Nucleus accumbens (tissue), 56 donors: ENCODE measurements at regions not wholly inside any gene's neighbourhood (a gene's known extent, or its start where the extent isn't known, plus 50 kb on each side); places are given as distances from the start of the nearest gene placed in this dataset.
"Not testable (repeated sequence)": the region's sequence is repeated elsewhere in the genome, so short reads cannot be mapped to it uniquely, and the experiment has no call there.

ENCODE experiments used
- DNase-seq, 56 donors: peaks; one replicate each; lab custom pipeline; 2025; lab: John Stamatoyannopoulos, UW

GRCh38 chr10:61063034-61063433 lies 119.0 kb upstream of the RHOBTB1 start:
- peak in 21 of 56 donors; percentile 1 to 72 (median 15) for DNase-seq

GRCh38 chr10:61061923-61062504 lies 118.0 kb upstream of the RHOBTB1 start:
- no peak for DNase-seq

- no peak for DNase-seq
These were observed 115.7 kb upstream of the RHOBTB1 start for GRCh38 chr10:61059636-61060035.

- no peak for DNase-seq
These were observed 108.7 kb upstream of the RHOBTB1 start for GRCh38 chr10:61052469-61053205.

- no peak for DNase-seq
These were observed 107.4 kb upstream of the RHOBTB1 start for GRCh38 chr10:61051344-61051743.

- DNase-seq: no peak
These were observed 106.2 kb upstream of the RHOBTB1 start for GRCh38 chr10:61050120-61050745.

GRCh38 chr10:61049386-61049785 lies 105.4 kb upstream of the RHOBTB1 start:
- DNase-seq: no peak

- DNase-seq: no peak
These were observed 104.0 kb upstream of the RHOBTB1 start for GRCh38 chr10:61047788-61048560.

- no peak for DNase-seq
These were observed 103.1 kb upstream of the RHOBTB1 start for GRCh38 chr10:61047081-61047480.

- not testable (repeated sequence) for DNase-seq
These were observed 101.5 kb upstream of the RHOBTB1 start for GRCh38 chr10:61045480-61045879.

GRCh38 chr10:61042533-61042932 lies 98.5 kb upstream of the RHOBTB1 start:
- no peak for DNase-seq

GRCh38 chr10:61040399-61041016 lies 96.5 kb upstream of the RHOBTB1 start:
- DNase-seq: no peak

- DNase-seq: no peak
These were observed 95.9 kb upstream of the RHOBTB1 start for GRCh38 chr10:61039868-61040267.

GRCh38 chr10:61037261-61037830 lies 93.4 kb upstream of the RHOBTB1 start:
- not testable (repeated sequence) for DNase-seq

- not testable (repeated sequence) for DNase-seq
These were observed 92.2 kb upstream of the RHOBTB1 start for GRCh38 chr10:61036148-61036547.

- no peak for DNase-seq
These were observed 87.4 kb upstream of the RHOBTB1 start for GRCh38 chr10:61031341-61031740.

- DNase-seq: no peak
These were observed 85.4 kb upstream of the RHOBTB1 start for GRCh38 chr10:61029411-61029810.

GRCh38 chr10:61028861-61029361 lies 84.9 kb upstream of the RHOBTB1 start:
- DNase-seq: no peak

- peak in 18 of 56 donors; percentile 3 to 52 (median 16) for DNase-seq
These were observed 80.8 kb upstream of the RHOBTB1 start for GRCh38 chr10:61024856-61025201.
